GM23338 (cell line): ENCODE measurements at regions not wholly inside any gene's neighbourhood (a gene's known extent, or its start where the extent isn't known, plus 50 kb on each side); places are given as distances from the start of the nearest gene placed in this dataset.

Source experiments
- ATAC-seq: fragments of 200-7000 bp; cut with Tn5 transposase; 3 replicates; pipeline ENCODE4 v1.9.1; 2020
- DNase-seq: peaks from one replicate; pipeline ENCODE4 v3.0.0-alpha.2; 2015; ENCODE audit warnings: low spot score
- H2AFZ ChIP-seq: fragments of 200-600 bp; sonication (generic); 2 replicates; pipeline ENCODE4 v1.8.0; 2016; ENCODE audit warnings: antibody characterized with exemption, mild to moderate bottlenecking, moderate library complexity
- H3F3A ChIP-seq: fragments of 200-600 bp; sonication (generic); replicated peaks from 2 replicates; pipeline ENCODE4 v1.8.0; 2017; ENCODE audit warnings: antibody characterized with exemption, mixed run types, low read depth
- H3K27ac ChIP-seq: fragments of 200-600 bp; sonication (generic); 2 replicates; pipeline ENCODE4 v1.6.1; 2016; ENCODE audit warnings: low read depth
- H3K27me3 ChIP-seq: fragments of 200-600 bp; sonication (generic); 2 replicates; pipeline ENCODE4 v1.8.0; 2016; ENCODE audit warnings: mild to moderate bottlenecking, mixed run types, moderate library complexity; ENCODE audit not compliant: insufficient read depth
- H3K36me3 ChIP-seq: fragments of 200-600 bp; sonication (generic); 2 replicates; pipeline ENCODE4 v1.8.0; 2016; ENCODE audit warnings: mild to moderate bottlenecking; ENCODE audit not compliant: insufficient read depth
- H3K4me1 ChIP-seq: fragments of 200-600 bp; sonication (generic); 2 replicates; pipeline ENCODE4 v1.8.0; 2016; ENCODE audit warnings: mild to moderate bottlenecking, moderate library complexity; ENCODE audit not compliant: insufficient read depth
- H3K4me2 ChIP-seq: fragments of 200-600 bp; sonication (generic); 2 replicates; pipeline ENCODE4 v1.7.1; 2017; ENCODE audit warnings: mixed run types
- H3K4me3 ChIP-seq: fragments of 200-600 bp; sonication (generic); 2 replicates; pipeline ENCODE4 v1.6.1; 2016; ENCODE audit warnings: mixed run types
- H3K79me2 ChIP-seq: fragments of 200-600 bp; sonication (generic); replicated peaks from 2 replicates; pipeline ENCODE4 v1.8.0; 2017; ENCODE audit warnings: mild to moderate bottlenecking; ENCODE audit not compliant: insufficient read depth
- H3K9me2 ChIP-seq: fragments of 200-600 bp; sonication (generic); 2 replicates; pipeline ENCODE4 v1.8.0; 2017; ENCODE audit not compliant: insufficient read depth
- H4K20me1 ChIP-seq: fragments of 200-600 bp; sonication (generic); replicated peaks from 2 replicates; pipeline ENCODE4 v1.8.0; 2017; ENCODE audit warnings: mild to moderate bottlenecking; ENCODE audit not compliant: insufficient read depth
- H3K27ac Mint-ChIP-seq: 2 replicates; pipeline ENCODE4 v1.8.0; 2020; ENCODE audit warnings: inconsistent platforms, mild to moderate bottlenecking, moderate library complexity, mixed read lengths
- H3K27me3 Mint-ChIP-seq: 3 replicates; pipeline ENCODE4 v1.8.0; 2022; ENCODE audit warnings: low read depth, mild to moderate bottlenecking, moderate library complexity, mixed read lengths, inconsistent platforms; ENCODE audit not compliant: insufficient read depth, poor library complexity
- H3K36me3 Mint-ChIP-seq: 3 replicates; pipeline ENCODE4 v1.8.0; 2021; ENCODE audit warnings: low read depth, mild to moderate bottlenecking, inconsistent platforms, moderate library complexity, mixed read lengths
- H3K4me1 Mint-ChIP-seq: 3 replicates; pipeline ENCODE4 v1.8.0; 2020; ENCODE audit warnings: mild to moderate bottlenecking, inconsistent platforms, mixed read lengths
- H3K4me3 Mint-ChIP-seq: 3 replicates; pipeline ENCODE4 v1.8.0; 2021; ENCODE audit warnings: moderate library complexity, mild to moderate bottlenecking, inconsistent platforms, mixed read lengths
- H3K9me3 Mint-ChIP-seq: 3 replicates; pipeline ENCODE4 v1.8.0; 2020; ENCODE audit warnings: moderate library complexity, mild to moderate bottlenecking, inconsistent platforms, mixed read lengths
- EZH2 ChIP-seq: fragments of 200-600 bp; sonication (generic); IDR thresholded peaks from one replicate; pipeline ENCODE4 v1.8.0; 2017; ENCODE audit warnings: antibody characterized with exemption, mild to moderate bottlenecking, low read depth; ENCODE audit not compliant: unreplicated experiment
- POLR2AphosphoS5 ChIP-seq: IDR thresholded peaks from 2 replicates; pipeline ENCODE4 v1.6.1; 2016; ENCODE audit warnings: antibody characterized with exemption, low read depth
- ZNF114 ChIP-seq: fragments of 250-450 bp; sonication (Bioruptor Pico); IDR thresholded peaks from 2 replicates; pipeline ENCODE4 v1.5.0; 2020; ENCODE audit warnings: mild to moderate bottlenecking, moderate library complexity
- ZNF462 ChIP-seq: fragments of 250-450 bp; sonication (Bioruptor Pico); IDR thresholded peaks from 2 replicates; pipeline ENCODE4 v1.5.0; 2020; ENCODE audit warnings: mild to moderate bottlenecking, moderate library complexity

- DNase-seq = no peak
- peak overlapping the region; percentile 93 for H3K4me2 ChIP-seq
- H3K36me3 Mint-ChIP-seq = no peaks in the 10 kb centered on the region; the same call in 2 of the 3 replicates
- H3K79me2 ChIP-seq = no peaks in the 10 kb centered on the region
- peak overlapping the region; percentile 85 for H3K4me3 Mint-ChIP-seq
- no peaks in the 10 kb centered on the region for H4K20me1 ChIP-seq
- peak overlapping the region; percentile 99 for H2AFZ ChIP-seq
- H3K36me3 ChIP-seq = no peaks in the 10 kb centered on the region
- ATAC-seq = no peak
- H3K4me1 ChIP-seq = peaks cover 13% of the 10 kb centered on the region
- no peaks in the 10 kb centered on the region; the same call in 1 of the 2 replicates for H3F3A ChIP-seq
- peak overlapping the region; percentile 66 for H3K4me3 ChIP-seq
- no peak overlapping the region for H3K27ac ChIP-seq
- H3K9me3 Mint-ChIP-seq = no peaks in the 10 kb centered on the region; the same call in 2 of the 3 replicates
- H3K27me3 Mint-ChIP-seq = peaks cover 61% of the 10 kb centered on the region
- TF ChIP-seq EZH2 = peak; percentile 55
- TF ChIP-seq POLR2AphosphoS5 = no peak
- TF ChIP-seq ZNF114 (CRISPR knock-in tag) = no peak
- no peak for TF ChIP-seq ZNF462 (CRISPR knock-in tag)
- H3K4me1 Mint-ChIP-seq = peaks cover 24% of the 10 kb centered on the region
- no peak overlapping the region for H3K27ac Mint-ChIP-seq
- H3K27me3 ChIP-seq = peaks cover 68% of the 10 kb centered on the region
- H3K9me2 ChIP-seq = no peaks in the 10 kb centered on the region
These were observed 165.2 kb upstream of the PPP1R3A start for GRCh38 chr7:114084002-114084471.
